Left ventricle myocardium superior (tissue), 1 donor: ENCODE measurements at regions not wholly inside any gene's neighbourhood (a gene's known extent, or its start where the extent isn't known, plus 50 kb on each side); places are given as distances from the start of the nearest gene placed in this dataset.
"Not testable (repeated sequence)": the region's sequence is repeated elsewhere in the genome, so short reads cannot be mapped to it uniquely, and the experiment has no call there.

ENCODE experiments used
- ATAC-seq: fragments of 200-7000 bp; cut with Tn5 transposase; one replicate; pipeline ENCODE4 v1.9.1; 2020; ENCODE audit warnings: mild to moderate bottlenecking, moderate library complexity
- DNase-seq: peaks from one replicate; pipeline ENCODE4 v3.0.0-alpha.2; 2020
- intact Hi-C: fragments of 100-400 bp; cut with micrococcal nuclease; formaldehyde crosslinking; loops from one replicate; pipeline ENCODE4 v1.11.0; 2022
- donor health status: DM: no; HTN: yes; CAD: no; lungs with severe emphysema.

GRCh38 chr17:69654981-69655855 is 240.7 kb downstream of the MAP2K6 start:
- intact Hi-C loops = no loop called here
- ATAC-seq = peak; percentile 77
- no peak for DNase-seq

GRCh38 chr17:69655902-69656301 is 241.4 kb downstream of the MAP2K6 start:
- no peak for DNase-seq
- intact Hi-C loops = no loop called here
- no peak for ATAC-seq

GRCh38 chr17:69669441-69670178 is 255.1 kb downstream of the MAP2K6 start:
- DNase-seq (no peak), ATAC-seq (no peak)
- intact Hi-C loops = no loop called here

- DNase-seq = no peak
- ATAC-seq = peak; percentile 64
- intact Hi-C loops = no loop called here
Observed at GRCh38 chr17:69672924-69673323, 258.4 kb downstream of the MAP2K6 start.

- intact Hi-C loops = no loop called here
- DNase-seq (no peak), ATAC-seq (no peak)
Observed at GRCh38 chr17:69677130-69677529, 262.6 kb downstream of the MAP2K6 start.

GRCh38 chr17:69678206-69678605 is 263.7 kb downstream of the MAP2K6 start:
- ATAC-seq = no peak
- no peak for DNase-seq
- intact Hi-C loops = no loop called here

- intact Hi-C loops = no loop called here
- DNase-seq (no peak), ATAC-seq (no peak)
Observed at GRCh38 chr17:69679829-69680228, 265.3 kb downstream of the MAP2K6 start.

- intact Hi-C loops = no loop called here
- ATAC-seq (no peak), DNase-seq (no peak)
Observed at GRCh38 chr17:69684251-69684650, 269.8 kb downstream of the MAP2K6 start.

- intact Hi-C loops, ATAC-seq, DNase-seq: not testable (repeated sequence)
Observed at GRCh38 chr17:69685150-69685549, 270.7 kb downstream of the MAP2K6 start.

- intact Hi-C loops = no loop called here
- ATAC-seq (no peak), DNase-seq (no peak)
Observed at GRCh38 chr17:69690531-69690930, 276.0 kb downstream of the MAP2K6 start.

- no peak for ATAC-seq
- no peak for DNase-seq
- intact Hi-C loops = no loop called here
Observed at GRCh38 chr17:69692171-69692570, 277.7 kb downstream of the MAP2K6 start.

- ATAC-seq (no peak), DNase-seq (no peak)
- intact Hi-C loops = no loop called here
Observed at GRCh38 chr17:69695646-69696045, 281.1 kb downstream of the MAP2K6 start.

GRCh38 chr17:69696650-69697049 is 282.2 kb downstream of the MAP2K6 start:
- ATAC-seq (peak; percentile 67), DNase-seq (no peak)
- intact Hi-C loops = no loop called here

GRCh38 chr17:69698352-69698751 is 283.9 kb downstream of the MAP2K6 start:
- intact Hi-C loops, ATAC-seq, DNase-seq: not testable (repeated sequence)

- ATAC-seq = no peak
- DNase-seq = no peak
- intact Hi-C loops = no loop called here
Observed at GRCh38 chr17:69702078-69702477, 287.6 kb downstream of the MAP2K6 start.

- intact Hi-C loops = no loop called here
- ATAC-seq (no peak), DNase-seq (no peak)
Observed at GRCh38 chr17:69703751-69704150, 289.3 kb downstream of the MAP2K6 start.

GRCh38 chr17:69704935-69705334 is 290.4 kb downstream of the MAP2K6 start:
- ATAC-seq (no peak), DNase-seq (no peak)
- intact Hi-C loops = no loop called here

- ATAC-seq (no peak), DNase-seq (no peak)
- intact Hi-C loops = no loop called here
Observed at GRCh38 chr17:69706127-69706526, 291.6 kb downstream of the MAP2K6 start.

GRCh38 chr17:69709441-69709840 is 294.9 kb downstream of the MAP2K6 start:
- intact Hi-C loops = no loop called here
- no peak for DNase-seq
- no peak for ATAC-seq

- DNase-seq = no peak
- no peak for ATAC-seq
- intact Hi-C loops = no loop called here
Observed at GRCh38 chr17:69710926-69711325, 296.4 kb downstream of the MAP2K6 start.

GRCh38 chr17:69711541-69711940 is 297.0 kb downstream of the MAP2K6 start:
- intact Hi-C loops = no loop called here
- ATAC-seq = no peak
- DNase-seq = no peak
